ENCODE measurements at regions not wholly inside any gene's neighbourhood (a gene's known extent, or its start where the extent isn't known, plus 50 kb on each side); places are given as distances from the start of the nearest gene placed in this dataset.

DNA sequence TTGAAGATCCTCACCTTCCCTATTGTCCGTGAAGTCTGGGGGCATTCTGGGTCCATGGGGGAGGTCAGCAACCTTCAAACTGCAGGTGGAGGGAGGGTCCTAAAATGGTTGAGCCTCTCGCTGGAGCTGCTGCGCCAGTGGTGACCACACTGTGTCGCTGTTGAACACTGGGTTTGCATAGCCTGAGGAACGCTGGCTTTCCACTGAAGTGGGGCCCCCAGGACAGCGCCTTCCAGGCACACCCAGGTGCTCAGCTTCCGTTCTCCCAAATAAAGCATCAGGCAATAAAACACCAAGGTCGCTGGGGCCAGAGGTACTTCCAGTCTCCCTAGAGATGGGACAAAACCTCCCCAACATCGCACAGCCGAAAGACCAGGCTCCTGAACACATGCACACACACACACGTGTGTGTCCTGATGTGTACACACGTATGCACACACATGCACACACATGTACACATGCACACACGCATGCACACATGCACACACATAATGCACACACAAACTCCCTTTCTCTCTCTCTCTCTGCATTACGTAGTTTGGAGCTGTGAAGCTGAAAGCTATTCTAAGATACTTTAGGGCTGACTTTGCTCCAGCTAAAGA is 120.6 kb downstream of the IRF8 start:
- no peak for DNase-seq

- no peak for DNase-seq
These were observed 122.0 kb downstream of the IRF8 start for GRCh38 chr16:86020971-86021370.

- no peak for DNase-seq
These were observed 123.5 kb downstream of the IRF8 start for GRCh38 chr16:86022381-86022960.

GRCh38 chr16:86024210-86024609 is 125.2 kb downstream of the IRF8 start:
- DNase-seq: no peak

GRCh38 chr16:86025706-86026105 is 126.7 kb downstream of the IRF8 start:
- DNase-seq: no peak

DNA sequence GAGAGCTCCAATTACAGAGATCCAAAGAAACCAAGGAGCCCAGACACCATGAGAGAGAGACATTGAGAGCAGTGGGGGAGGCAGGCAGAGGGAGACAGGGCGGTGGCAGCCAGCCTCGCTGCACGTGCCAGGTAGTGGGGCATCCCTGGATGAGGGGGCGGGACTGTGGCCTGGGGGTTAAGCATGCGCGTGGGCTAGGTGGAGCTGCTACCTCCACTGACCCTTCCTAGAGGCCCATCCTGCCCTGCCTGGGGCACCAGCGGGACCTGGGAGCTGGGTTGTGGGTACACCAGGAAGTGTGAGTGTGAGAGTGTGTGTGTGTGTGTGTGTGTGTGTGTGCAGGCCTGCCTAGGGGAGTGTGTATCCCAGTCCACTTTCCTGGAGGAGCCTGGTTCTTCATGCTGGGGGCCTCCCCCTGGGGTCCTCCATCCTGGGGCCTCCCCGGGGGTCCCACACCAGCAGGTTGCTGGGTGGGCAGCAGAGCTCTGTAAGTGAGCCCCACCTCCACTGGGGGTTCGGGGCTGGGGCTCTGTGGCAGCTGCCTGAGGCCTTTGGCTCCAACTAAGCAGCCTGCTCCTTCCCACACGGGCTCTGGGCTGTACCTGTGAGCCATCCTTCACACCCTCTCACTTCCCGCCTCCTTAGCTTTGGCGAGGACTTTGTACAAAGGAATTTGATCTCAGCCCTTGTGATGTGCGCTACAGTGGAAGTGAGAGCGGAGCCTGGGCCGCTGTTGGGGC is 127.4 kb downstream of the IRF8 start:
- DNase-seq: no peak

GRCh38 chr16:86026916-86027315 is 128.0 kb downstream of the IRF8 start:
- no peak for DNase-seq

DNA sequence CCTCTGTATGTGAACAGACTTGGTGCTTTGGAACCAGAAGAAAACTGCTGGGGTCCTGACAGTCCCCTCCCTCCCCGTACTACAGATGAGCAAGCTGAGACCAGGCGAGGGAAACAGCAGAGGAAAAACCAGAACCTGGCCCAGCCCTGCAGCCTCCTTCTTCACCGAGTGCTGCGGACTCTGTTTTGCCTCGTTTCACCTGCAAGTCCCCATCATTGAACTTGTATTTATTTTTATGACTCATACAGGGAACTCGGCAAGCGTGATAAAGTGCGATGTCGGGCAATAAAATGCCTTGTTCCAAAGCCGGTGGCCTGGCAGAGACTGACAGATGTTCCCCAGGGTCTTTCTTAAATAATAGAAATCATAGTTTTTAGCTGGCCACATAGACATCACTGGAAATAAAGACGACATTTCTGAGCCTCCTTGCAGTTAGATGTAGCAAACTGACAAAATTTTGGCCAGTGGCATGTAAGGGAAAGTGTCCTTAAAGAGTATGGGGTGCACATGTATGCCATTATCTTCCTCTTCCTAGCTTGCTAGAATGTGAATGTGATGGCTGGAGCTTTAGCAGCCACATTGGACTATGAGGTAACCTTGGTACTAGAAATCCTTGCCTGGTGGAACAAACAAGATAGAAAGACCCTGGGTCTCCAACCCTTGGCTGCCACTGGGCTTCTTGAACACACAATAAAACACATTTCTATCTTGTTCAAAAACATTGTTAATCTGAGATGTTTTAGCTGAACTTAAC is 128.6 kb downstream of the IRF8 start:
- no peak for DNase-seq

- DNase-seq: no peak
These were observed 130.3 kb downstream of the IRF8 start for GRCh38 chr16:86029131-86029741.

- no peak for DNase-seq
These were observed 131.2 kb downstream of the IRF8 start for GRCh38 chr16:86030116-86030515.

DNA sequence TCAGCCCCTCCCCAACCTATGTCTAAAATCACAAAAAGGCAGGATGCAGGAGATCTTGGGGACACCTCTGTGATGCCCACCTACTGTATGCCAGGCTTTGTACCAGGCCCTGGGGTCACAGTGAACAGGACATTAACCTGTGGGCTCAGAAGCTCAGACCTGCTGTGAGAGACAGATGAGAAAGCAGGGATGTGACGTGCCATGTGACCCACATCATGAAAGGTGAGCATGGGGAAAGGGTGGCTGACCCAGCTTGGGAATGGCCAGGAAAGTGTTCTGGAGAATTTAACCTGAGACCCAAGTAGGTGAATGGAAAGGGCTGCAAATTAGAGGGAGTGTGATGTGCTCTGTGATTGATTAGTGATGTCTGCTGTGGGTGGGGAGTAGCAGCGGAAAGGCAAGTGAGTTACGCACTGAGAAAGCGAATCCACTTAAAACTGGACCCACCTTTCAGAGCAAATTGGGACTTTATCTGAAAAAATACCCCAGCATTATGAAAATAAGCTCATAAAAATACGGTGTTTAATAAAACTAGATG is 132.2 kb downstream of the IRF8 start:
- DNase-seq: no peak

- DNase-seq: no peak
These were observed 134.1 kb downstream of the IRF8 start for GRCh38 chr16:86033016-86033474.

DNA sequence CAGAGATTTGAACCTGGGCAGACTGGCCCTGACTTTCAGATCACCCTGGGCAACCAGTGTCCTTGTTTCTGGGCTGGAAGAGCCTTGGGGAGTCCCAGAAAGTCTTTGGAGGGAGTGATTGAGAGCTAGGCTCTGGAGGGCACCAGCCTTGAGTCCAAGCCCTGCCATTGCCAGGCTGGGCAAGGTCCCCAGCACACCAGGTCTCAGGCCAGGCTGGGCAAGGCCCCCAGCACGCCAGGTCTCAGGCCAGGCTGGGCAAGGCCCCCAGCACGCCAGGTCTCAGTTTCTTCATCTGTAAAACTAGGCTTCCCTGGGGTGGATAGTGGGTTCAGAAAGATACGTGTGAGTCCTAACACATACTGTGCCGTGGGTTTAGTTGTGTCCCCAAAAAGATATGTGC is 135.0 kb downstream of the IRF8 start:
- DNase-seq: no peak

DNA sequence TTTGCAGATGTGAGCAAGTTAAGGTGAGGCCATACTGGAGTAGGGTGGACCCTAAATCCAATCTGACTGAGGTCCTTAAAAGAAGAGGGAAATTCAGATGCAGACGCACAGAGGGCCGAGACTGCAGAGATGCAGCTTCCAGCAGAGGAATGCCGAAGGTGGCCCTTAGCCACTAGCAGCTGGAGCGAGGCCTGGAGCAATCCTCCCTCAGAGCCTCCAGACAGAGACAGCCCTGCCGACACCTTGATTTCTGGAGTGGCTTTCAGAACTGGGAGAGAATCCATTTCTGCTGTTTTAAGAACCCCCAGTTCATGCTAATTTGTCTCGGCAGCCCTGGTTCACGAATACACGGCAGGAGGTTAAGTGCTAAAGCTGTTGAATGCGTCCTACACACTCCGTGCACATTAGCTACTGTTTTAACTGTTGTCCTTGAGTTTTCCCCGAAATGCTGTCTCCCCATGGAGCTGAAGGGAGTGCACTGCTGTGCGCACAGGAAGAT is 135.5 kb downstream of the IRF8 start:
- no peak for DNase-seq

- no peak for DNase-seq
These were observed 136.9 kb downstream of the IRF8 start for GRCh38 chr16:86035906-86036305.

- no peak for DNase-seq
These were observed 139.3 kb downstream of the IRF8 start for GRCh38 chr16:86037999-86038925.

GRCh38 chr16:86038926-86039310 is 140.0 kb downstream of the IRF8 start:
- DNase-seq: no peak

GRCh38 chr16:86039606-86040005 is 140.6 kb downstream of the IRF8 start:
- no peak for DNase-seq

- no peak for DNase-seq
These were observed 141.5 kb downstream of the IRF8 start for GRCh38 chr16:86040496-86040895.

DNA sequence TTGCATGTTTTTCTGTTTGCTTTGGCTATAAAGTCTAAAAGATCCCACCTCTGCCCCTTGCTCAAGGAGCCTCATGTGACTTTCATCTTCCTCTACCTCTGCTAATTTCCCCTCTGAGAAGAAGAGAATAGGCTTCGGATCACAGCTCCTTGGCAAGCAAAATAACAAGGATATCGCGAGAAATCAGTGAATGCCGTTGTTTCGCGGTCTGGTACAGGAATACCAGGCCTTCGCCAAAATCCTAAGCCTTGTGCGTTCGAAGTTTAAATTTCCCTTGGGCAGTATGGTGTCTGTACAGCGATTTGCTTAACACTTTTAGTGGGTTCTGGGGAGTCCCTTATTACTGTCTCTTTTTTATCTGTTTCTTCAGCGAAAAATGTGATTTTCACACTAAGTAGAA is 142.3 kb downstream of the IRF8 start:
- DNase-seq: no peak

DNA sequence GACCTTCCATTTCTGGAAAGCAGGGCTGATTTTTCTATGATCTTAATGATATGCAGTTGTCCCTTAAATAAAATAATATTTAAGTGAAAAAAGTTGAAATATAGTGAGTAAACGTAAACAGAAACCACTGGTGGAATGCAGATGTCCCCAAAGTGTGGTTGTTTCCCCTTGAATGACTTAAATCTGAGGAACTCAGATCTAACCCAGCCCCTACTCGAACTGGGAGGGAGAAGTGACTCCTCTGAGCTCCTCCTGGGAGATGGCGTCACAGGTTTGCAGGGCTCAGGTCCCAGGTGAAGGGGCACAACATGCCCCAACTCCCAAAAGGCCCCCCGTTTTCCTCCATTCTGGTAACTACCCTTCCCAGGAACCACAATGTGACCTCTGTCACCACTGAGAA is 142.8 kb downstream of the IRF8 start:
- DNase-seq: no peak

- no peak for DNase-seq
These were observed 143.4 kb downstream of the IRF8 start for GRCh38 chr16:86042393-86042792.

Measured in NCI-H510A treated with DMSO at 0.1 percent for 48 hours (cell line).